H9 (cell line): ENCODE measurements at regions not wholly inside any gene's neighbourhood (a gene's known extent, or its start where the extent isn't known, plus 50 kb on each side); places are given as distances from the start of the nearest gene placed in this dataset.

Source experiments
- DNase-seq: peaks from one replicate; pipeline ENCODE4 v3.0.0-alpha.2; 2017
- H2AFZ ChIP-seq: one replicate; pipeline ENCODE4 v1.6.1; 2013; ENCODE audit warnings: mild to moderate bottlenecking, low read length, control low read depth, moderate library complexity
- H2AK5ac ChIP-seq: 2 replicates; pipeline ENCODE4 v1.6.1; 2013; ENCODE audit warnings: low read length, control low read depth, mixed read lengths; ENCODE audit not compliant: insufficient read length
- H2BK120ac ChIP-seq: one replicate; pipeline ENCODE4 v1.6.1; 2013; ENCODE audit warnings: low read depth, mild to moderate bottlenecking, low read length, control low read depth, inconsistent platforms; ENCODE audit not compliant: poor library complexity, severe bottlenecking
- H2BK12ac ChIP-seq: 2 replicates; pipeline ENCODE4 v1.6.1; 2013; ENCODE audit warnings: low read length, control low read depth, mixed read lengths, low read depth; ENCODE audit not compliant: insufficient read length
- H2BK15ac ChIP-seq: 2 replicates; pipeline ENCODE4 v1.6.1; 2013; ENCODE audit warnings: low read depth, low read length, control low read depth
- H2BK20ac ChIP-seq: one replicate; pipeline ENCODE4 v1.6.1; 2013; ENCODE audit warnings: low read depth, mild to moderate bottlenecking, low read length, control low read depth, inconsistent platforms; ENCODE audit not compliant: poor library complexity, severe bottlenecking
- H2BK5ac ChIP-seq: 2 replicates; pipeline ENCODE4 v1.6.1; 2013; ENCODE audit warnings: low read length, control low read depth, mixed read lengths; ENCODE audit not compliant: insufficient read length
- H3K14ac ChIP-seq: 2 replicates; pipeline ENCODE4 v1.6.1; 2013; ENCODE audit warnings: low read length, control low read depth; ENCODE audit not compliant: insufficient read depth
- H3K18ac ChIP-seq: 2 replicates; pipeline ENCODE4 v1.6.1; 2013; ENCODE audit warnings: low read depth, mild to moderate bottlenecking, mixed read lengths, low read length, control low read depth; ENCODE audit not compliant: insufficient read length
- H3K23ac ChIP-seq: 2 replicates; pipeline ENCODE4 v1.6.1; 2013; ENCODE audit warnings: low read length, control low read depth, mixed read lengths, low read depth; ENCODE audit not compliant: insufficient read length
- H3K23me2 ChIP-seq: 2 replicates; pipeline ENCODE4 v1.6.1; 2013; ENCODE audit warnings: low read depth, mild to moderate bottlenecking, mixed read lengths, low read length, control low read depth; ENCODE audit not compliant: insufficient read length, poor library complexity, severe bottlenecking
- H3K27ac ChIP-seq: 2 replicates; pipeline ENCODE4 v1.5.1; 2013; ENCODE audit warnings: low read length, control low read depth, mixed read lengths, low read depth; ENCODE audit not compliant: insufficient read length
- H3K27me3 ChIP-seq: 2 replicates; pipeline ENCODE4 v1.6.1; 2013; ENCODE audit warnings: low read length, control low read depth, inconsistent platforms; ENCODE audit not compliant: insufficient read depth
- H3K4ac ChIP-seq: 2 replicates; pipeline ENCODE4 v1.6.1; 2013; ENCODE audit warnings: low read depth, mild to moderate bottlenecking, control low read depth, inconsistent platforms, low read length, moderate library complexity
- H3K4me1 ChIP-seq: 2 replicates; pipeline ENCODE4 v1.6.1; 2013; ENCODE audit warnings: low read length, control low read depth, inconsistent platforms; ENCODE audit not compliant: insufficient read depth
- H3K4me2 ChIP-seq: 2 replicates; pipeline ENCODE4 v1.6.1; 2013; ENCODE audit warnings: low read length, control low read depth, mixed read lengths; ENCODE audit not compliant: insufficient read length, insufficient read depth
- H3K56ac ChIP-seq: 2 replicates; pipeline ENCODE4 v1.6.1; 2013; ENCODE audit warnings: low read depth, mild to moderate bottlenecking, mixed read lengths, low read length, control low read depth; ENCODE audit not compliant: insufficient read length
- H3K79me1 ChIP-seq: 2 replicates; pipeline ENCODE4 v1.6.1; 2013; ENCODE audit warnings: low read depth, mild to moderate bottlenecking, moderate library complexity, low read length, control low read depth, inconsistent platforms; ENCODE audit not compliant: insufficient read depth, poor library complexity, severe bottlenecking
- H3K79me2 ChIP-seq: 2 replicates; pipeline ENCODE4 v1.6.1; 2013; ENCODE audit warnings: low read length, control low read depth, inconsistent platforms; ENCODE audit not compliant: insufficient read depth
- H3K9ac ChIP-seq: 2 replicates; pipeline ENCODE4 v1.6.1; 2013; ENCODE audit warnings: low read length, control low read depth, mixed read lengths; ENCODE audit not compliant: insufficient read length; ENCODE audit errors: extremely low read depth
- H3K9me3 ChIP-seq: one replicate; pipeline ENCODE4 v1.6.1; 2013; ENCODE audit warnings: low read depth, low read length, inconsistent platforms; ENCODE audit not compliant: control insufficient read depth
- H3T11ph ChIP-seq: one replicate; pipeline ENCODE4 v1.6.1; 2013; ENCODE audit warnings: mild to moderate bottlenecking, low read length, control low read depth, inconsistent platforms
- H4K20me1 ChIP-seq: one replicate; pipeline ENCODE4 v1.6.1; 2013; ENCODE audit not compliant: control insufficient read depth, insufficient read length, insufficient read depth
- H4K5ac ChIP-seq: 2 replicates; pipeline ENCODE4 v1.6.1; 2013; ENCODE audit warnings: low read depth, mild to moderate bottlenecking, mixed read lengths, low read length, control low read depth; ENCODE audit not compliant: insufficient read length
- H4K8ac ChIP-seq: replicated peaks from 2 replicates; pipeline ENCODE4 v1.6.1; 2013; ENCODE audit warnings: low read length, control low read depth, mixed read lengths, low read depth; ENCODE audit not compliant: insufficient read length
- H4K91ac ChIP-seq: 2 replicates; pipeline ENCODE4 v1.6.1; 2013; ENCODE audit warnings: low read depth, mild to moderate bottlenecking, moderate library complexity, mixed read lengths, low read length, control low read depth; ENCODE audit not compliant: insufficient read length
- H3K27ac Mint-ChIP-seq, 3 experiments: 2 replicates in 2 of 3; 3 replicates in 1 of 3; pipeline ENCODE4 v1.8.0; 2020 to 2021; ENCODE audit warnings: mixed read lengths in 3 of 3, mild to moderate bottlenecking in 1 of 3, moderate library complexity in 1 of 3
- H3K27me3 Mint-ChIP-seq: 2 replicates; pipeline ENCODE4 v1.8.0; 2021; ENCODE audit warnings: low read depth, mild to moderate bottlenecking, moderate library complexity, mixed read lengths
- H3K36me3 Mint-ChIP-seq, 3 experiments: 2 replicates in 2 of 3; 3 replicates in 1 of 3; pipeline ENCODE4 v1.8.0; 2020 to 2021; ENCODE audit warnings: low read depth in 3 of 3, mixed read lengths in 3 of 3; ENCODE audit not compliant: insufficient read depth in 1 of 3
- H3K4me1 Mint-ChIP-seq, 2 experiments: 2 replicates each; pipeline ENCODE4 v1.8.0; 2020; ENCODE audit warnings: mixed read lengths in 2 of 2
- H3K4me3 Mint-ChIP-seq, 2 experiments: 2 replicates in 1 of 2; 3 replicates in 1 of 2; pipeline ENCODE4 v1.8.0; 2020 to 2021; ENCODE audit warnings: mild to moderate bottlenecking in 2 of 2, mixed read lengths in 2 of 2, moderate library complexity in 1 of 2
- H3K9me3 Mint-ChIP-seq, 2 experiments: 2 replicates in 1 of 2; 3 replicates in 1 of 2; pipeline ENCODE4 v1.8.0; 2020; ENCODE audit warnings: mild to moderate bottlenecking in 2 of 2, mixed read lengths in 2 of 2, moderate library complexity in 1 of 2
- WGBS: extraction: QIAGEN DNeasy Blood & Tissue Kit; methylation state at CpG from one replicate; pipeline ENCODE4 v1.1.7; 2013; ENCODE audit warnings: missing lambda C conversion rate, low lambda C conversion rate, mixed read lengths; ENCODE audit not compliant: insufficient read length; ENCODE audit errors: extremely low coverage; 5-methylcytosine and 5-hydroxymethylcytosine counted together
- TF ChIP-seq, protein P1 (sequence below): fragments of 200-600 bp; sonication (generic); conservative IDR thresholded peaks from 3 replicates; pipeline ENCODE4 v1.8.0; 2021; ENCODE audit warnings: antibody characterized with exemption, mild to moderate bottlenecking

DNA sequence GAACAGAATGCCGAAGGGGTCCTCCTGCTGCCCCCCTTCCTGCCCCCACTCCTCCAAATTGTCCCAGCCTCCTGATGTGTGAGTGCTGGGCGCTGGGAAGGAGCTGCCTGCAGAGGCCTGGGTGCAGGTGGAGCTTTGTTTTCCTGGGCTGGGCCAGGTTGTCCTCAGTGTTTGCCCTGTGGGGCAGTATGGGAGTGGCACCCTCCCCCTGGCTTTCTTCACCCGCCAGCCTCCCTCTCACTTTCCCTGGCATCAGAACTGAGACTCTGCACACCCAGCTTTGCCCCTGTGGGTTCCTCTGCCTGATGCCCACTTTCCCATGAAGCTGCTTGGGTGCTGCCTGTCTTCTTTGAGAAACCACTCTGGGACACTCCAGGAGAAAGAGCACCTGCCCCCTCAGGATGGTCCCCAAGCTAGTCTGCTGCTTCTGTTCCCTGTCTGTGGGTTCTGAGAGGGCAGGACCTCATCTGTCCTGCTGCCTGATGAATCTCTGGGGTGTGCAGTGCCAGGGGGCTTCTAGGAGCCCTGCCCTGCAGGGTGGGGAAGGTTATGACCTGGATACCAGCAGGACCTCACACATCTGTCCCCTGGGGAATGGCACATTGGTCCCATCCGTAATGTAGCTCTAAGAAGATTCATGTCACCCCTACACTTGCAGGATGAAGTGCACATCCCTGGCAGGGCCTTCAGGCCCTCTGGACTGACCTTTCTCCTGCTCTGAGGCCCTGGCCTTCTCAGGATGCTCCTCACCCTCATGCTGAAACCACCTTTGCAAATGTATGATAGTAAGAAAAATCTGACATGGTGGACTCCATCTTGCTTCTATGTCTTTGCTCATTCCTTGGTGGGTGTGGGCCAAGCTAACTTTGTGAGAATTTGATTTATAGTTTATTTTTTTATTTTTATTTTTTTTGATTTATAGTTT lies 146.8 kb upstream of the HS6ST1 start:
- Histone ChIP-seq H2BK5ac (no peak overlapping the region), H3K27ac (no peak overlapping the region), H2BK120ac (no peak overlapping the region), H3K9me3 (peaks cover 10% of the 10 kb centered on the region), H3T11ph (no peak overlapping the region), H3K23ac (no peak overlapping the region), H4K5ac (no peak overlapping the region), H3K14ac (no peak overlapping the region), H3K18ac (no peak overlapping the region), H3K4ac (no peak overlapping the region), H3K9ac (no peak overlapping the region), H3K56ac (no peak overlapping the region), H4K20me1 (no peaks in the 10 kb centered on the region), H2BK12ac (no peak overlapping the region), H2AFZ (no peak overlapping the region), H2AK5ac (no peak overlapping the region), H3K4me1 (no peaks in the 10 kb centered on the region), H4K8ac (no peak overlapping the region), H2BK20ac (no peak overlapping the region), H3K27me3 (no peaks in the 10 kb centered on the region), H3K23me2 (no peaks in the 10 kb centered on the region), H3K4me2 (no peak overlapping the region), H3K79me2 (no peaks in the 10 kb centered on the region), H2BK15ac (no peak overlapping the region), H4K91ac (no peak overlapping the region), H3K79me1 (no peaks in the 10 kb centered on the region)
- TF ChIP-seq, protein P1, sequence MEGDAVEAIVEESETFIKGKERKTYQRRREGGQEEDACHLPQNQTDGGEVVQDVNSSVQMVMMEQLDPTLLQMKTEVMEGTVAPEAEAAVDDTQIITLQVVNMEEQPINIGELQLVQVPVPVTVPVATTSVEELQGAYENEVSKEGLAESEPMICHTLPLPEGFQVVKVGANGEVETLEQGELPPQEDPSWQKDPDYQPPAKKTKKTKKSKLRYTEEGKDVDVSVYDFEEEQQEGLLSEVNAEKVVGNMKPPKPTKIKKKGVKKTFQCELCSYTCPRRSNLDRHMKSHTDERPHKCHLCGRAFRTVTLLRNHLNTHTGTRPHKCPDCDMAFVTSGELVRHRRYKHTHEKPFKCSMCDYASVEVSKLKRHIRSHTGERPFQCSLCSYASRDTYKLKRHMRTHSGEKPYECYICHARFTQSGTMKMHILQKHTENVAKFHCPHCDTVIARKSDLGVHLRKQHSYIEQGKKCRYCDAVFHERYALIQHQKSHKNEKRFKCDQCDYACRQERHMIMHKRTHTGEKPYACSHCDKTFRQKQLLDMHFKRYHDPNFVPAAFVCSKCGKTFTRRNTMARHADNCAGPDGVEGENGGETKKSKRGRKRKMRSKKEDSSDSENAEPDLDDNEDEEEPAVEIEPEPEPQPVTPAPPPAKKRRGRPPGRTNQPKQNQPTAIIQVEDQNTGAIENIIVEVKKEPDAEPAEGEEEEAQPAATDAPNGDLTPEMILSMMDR: no peak
- peaks cover 31 to 37% of the 10 kb centered on the region in 2 experiments for H3K9me3 Mint-ChIP-seq
- no CpG with 5 or more reads among the region's 4 CpGs for WGBS
- H3K4me1 Mint-ChIP-seq: peaks cover 4% of the 10 kb centered on the region in 2 experiments; a peak in 2 of 4 replicates
- peak overlapping the region in 1 of 3 experiments; percentile 80; a peak in 1 of 7 replicates for H3K27ac Mint-ChIP-seq
- peaks cover 20 to 32% (median 21%) of the 10 kb centered on the region in 3 experiments for H3K36me3 Mint-ChIP-seq
- peaks cover 4% of the 10 kb centered on the region; the same call in 1 of the 2 replicates for H3K27me3 Mint-ChIP-seq
- H3K4me3 Mint-ChIP-seq: no peak overlapping the region
- DNase-seq: peak; percentile 11
